Thyroid gland (tissue), 4 donors: ENCODE measurements at regions not wholly inside any gene's neighbourhood (a gene's known extent, or its start where the extent isn't known, plus 50 kb on each side); places are given as distances from the start of the nearest gene placed in this dataset.

Experiments
- CTCF ChIP-seq, 6 experiments: fragments of 200-600 bp in 3 of 6; fragments of 450-650 bp in 3 of 6; sonication (generic) in 3 of 6; IDR thresholded peaks; one replicate each; pipeline ENCODE4 v1.5.1; 2016 to 2019; ENCODE audit warnings: antibody characterized with exemption in 6 of 6, mild to moderate bottlenecking in 2 of 6, inconsistent platforms in 1 of 6, moderate library complexity in 1 of 6
- POLR2A ChIP-seq, 2 donors: fragments of 450-650 bp; IDR thresholded peaks; one replicate each; pipeline ENCODE4 v1.6.1; 2017; ENCODE audit warnings: antibody characterized with exemption in 2 of 2, mild to moderate bottlenecking in 2 of 2, moderate library complexity in 1 of 2

DNA sequence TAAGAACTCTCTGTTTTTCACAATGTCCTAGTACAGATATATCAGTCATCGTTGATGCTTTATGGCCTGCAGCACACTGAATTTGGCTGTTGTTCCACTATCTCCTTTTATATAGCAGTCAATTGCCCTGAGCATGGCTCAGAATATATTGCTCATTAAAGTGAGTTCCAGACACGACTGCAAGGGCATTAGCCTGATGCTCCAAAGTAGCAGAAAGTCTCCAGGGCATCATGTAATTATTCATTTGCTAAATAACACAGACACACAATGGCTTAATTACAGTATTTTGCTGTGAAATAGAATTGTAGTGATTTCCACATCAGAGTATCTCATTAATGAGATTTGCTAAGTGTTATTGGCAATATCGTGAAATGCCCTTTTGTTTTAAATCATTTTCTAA lies 1167.5 kb downstream of the AACS start:
- TF ChIP-seq CTCF (IDR thresholded peaks at IDR 0.05) (no peak), POLR2A (IDR thresholded peaks at IDR 0.05) (no peak)
